Activated CD4-positive, alpha-beta T cell treated with anti-CD3 and anti-CD28 coated beads, Interleukin-2, Interleukin-4, amounts not matched to agents 100 ng/mL and 50 ng/mL, durations not matched to agents 16 hours and 8 hours (primary cell): ENCODE measurements at regions not wholly inside any gene's neighbourhood (a gene's known extent, or its start where the extent isn't known, plus 50 kb on each side); places are given as distances from the start of the nearest gene placed in this dataset.

Experiments
- DNase-seq: peaks from one replicate; pipeline ENCODE4 v3.0.0-alpha.2; 2020; ENCODE audit warnings: low spot score

DNA sequence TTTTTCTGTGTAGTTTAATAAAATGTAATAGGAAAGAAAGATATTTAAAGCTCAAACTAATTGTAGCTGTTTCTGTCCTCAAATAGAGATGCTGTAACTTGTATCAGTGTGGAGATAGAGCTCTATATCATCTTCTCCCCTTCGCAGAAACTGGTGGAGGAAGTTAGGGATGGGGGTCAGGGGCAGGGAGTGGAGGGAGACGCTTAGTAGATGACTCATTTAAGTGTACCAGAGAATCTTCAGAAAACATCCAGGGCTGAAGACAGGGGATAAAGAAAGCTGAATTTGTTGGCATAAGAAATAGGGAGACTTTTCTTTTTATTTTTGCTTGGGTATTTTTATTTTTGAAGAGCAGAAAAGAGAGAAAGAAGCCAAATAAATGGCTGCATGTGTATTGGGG is 282.6 kb upstream of the DPYD start:
- no peak for DNase-seq

DNA sequence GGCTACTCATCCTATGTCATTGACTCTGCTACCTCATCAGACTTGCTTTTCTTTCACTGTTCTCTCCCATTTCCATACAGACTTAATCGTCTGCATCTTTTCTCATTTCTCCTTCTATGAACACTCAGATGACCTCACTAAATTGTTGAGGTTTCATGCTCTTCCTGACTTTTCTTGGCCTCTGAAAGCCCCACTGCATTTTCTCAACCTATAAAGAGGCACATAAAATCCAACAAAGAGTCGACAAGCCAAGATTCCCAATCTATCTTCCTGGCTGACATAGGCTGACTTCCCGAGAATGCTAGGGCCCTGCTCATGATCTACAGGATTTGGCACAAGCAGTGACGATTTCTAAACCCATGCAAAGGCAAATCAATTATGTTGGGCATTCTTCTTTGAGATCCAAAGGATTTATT is 280.8 kb upstream of the DPYD start:
- DNase-seq: no peak

DNA sequence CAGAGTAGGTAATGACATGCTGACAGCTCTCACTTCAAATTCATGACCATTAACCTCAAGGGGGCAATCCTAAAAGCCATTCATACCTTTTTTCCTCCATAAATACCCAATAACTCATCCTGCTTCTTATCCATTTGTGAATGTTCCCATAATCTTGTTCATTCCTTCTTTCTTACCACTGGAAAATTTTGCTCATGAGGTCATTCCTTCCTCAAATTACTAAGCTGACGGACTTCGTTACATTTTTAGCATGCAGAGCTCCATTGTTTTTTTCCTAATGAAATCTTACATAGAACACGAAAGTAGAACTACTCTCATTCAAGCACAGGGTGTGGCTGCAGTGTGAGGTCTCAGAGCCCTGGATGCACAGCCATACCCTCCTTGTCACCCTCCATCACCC is 276.5 kb upstream of the DPYD start:
- DNase-seq: no peak

DNA sequence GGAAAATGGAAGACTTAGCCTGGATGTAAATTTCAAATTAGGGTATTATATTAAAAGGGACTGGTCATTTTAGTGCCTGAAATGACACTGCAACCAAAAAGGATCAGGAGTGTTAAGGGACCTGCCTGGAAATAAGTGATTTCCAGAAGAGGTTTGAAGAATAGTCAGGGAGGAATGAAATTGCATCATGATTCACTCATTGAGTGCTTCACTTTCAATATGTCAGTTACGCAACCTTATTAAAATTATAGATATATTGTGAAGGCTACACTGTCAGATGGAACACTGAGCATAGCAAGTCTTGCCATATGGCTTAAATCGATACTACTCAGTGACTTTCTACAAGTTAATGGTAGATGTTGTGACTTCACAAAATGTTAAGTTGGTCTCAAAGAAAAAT is 275.2 kb upstream of the DPYD start:
- no peak for DNase-seq

DNA sequence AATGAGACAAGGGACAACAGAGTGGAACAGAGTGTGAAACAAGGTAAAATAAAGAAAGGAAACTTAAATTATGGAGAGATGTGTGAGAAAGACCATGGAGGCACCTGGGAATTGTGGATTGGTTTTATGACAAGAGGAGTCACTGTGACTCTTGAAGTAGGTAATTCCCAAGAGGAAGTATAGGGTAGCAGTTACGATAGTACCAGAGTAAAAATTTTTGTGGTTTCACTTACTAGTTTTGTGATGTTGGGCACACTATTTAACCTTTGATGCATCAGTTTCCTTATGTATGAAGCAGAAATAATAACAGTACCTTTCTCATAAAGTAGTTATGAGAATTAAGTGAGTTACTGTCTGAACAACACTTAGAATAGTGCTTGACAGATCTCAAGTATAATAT is 267.9 kb upstream of the DPYD start:
- DNase-seq: no peak

DNA sequence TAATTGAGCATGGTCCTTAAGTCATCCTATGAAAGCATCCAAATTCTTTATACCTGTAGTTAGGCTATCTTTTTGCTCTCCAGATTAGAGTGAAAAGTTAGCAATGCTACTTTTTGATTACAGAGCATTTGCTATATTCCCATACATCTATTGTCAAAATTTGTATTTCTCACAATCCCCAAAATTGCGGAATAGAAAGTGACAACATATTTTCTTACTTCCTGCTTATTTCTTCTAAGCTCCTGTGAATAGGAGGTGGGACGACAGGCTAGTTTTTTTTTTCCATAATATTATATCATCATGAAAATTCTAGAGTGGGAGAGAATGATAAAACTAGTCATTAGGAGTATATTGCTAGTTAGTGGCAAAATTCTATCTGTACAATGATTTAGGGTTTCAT is 264.0 kb upstream of the DPYD start:
- DNase-seq: no peak

DNA sequence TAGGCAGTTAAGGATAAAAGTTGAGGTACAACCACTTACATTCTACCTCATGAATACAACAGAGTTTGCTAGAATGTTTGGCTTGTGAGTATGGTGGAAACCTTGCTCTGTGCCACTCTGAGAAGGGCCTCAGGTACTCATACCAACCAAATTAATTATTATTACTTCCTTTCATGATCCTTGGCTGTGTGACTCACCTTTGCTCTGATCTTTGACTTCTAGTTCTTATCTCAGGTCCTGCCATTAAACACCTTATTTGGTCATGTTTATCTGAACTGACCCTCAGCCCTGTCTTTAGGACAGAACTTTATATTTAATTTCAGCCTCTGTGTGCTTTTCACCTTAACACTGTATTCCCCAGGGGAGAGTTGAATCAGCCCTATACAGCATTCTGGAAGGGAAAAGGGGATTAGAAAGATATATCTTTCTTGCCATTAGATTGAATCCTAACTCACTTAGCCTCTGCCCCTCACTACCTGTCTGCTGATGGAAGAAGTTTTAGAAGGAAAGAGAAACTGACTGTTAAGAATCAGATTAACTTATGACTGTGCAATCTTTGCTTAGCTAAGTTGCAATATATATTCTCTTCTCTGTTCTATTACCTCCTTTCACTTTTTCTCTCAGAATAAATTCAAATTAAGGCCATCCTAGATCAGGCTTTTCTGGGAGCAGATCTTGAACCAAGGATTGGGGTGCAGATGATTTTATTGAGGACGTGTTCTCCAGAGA is 260.4 kb upstream of the DPYD start:
- no peak for DNase-seq

DNA sequence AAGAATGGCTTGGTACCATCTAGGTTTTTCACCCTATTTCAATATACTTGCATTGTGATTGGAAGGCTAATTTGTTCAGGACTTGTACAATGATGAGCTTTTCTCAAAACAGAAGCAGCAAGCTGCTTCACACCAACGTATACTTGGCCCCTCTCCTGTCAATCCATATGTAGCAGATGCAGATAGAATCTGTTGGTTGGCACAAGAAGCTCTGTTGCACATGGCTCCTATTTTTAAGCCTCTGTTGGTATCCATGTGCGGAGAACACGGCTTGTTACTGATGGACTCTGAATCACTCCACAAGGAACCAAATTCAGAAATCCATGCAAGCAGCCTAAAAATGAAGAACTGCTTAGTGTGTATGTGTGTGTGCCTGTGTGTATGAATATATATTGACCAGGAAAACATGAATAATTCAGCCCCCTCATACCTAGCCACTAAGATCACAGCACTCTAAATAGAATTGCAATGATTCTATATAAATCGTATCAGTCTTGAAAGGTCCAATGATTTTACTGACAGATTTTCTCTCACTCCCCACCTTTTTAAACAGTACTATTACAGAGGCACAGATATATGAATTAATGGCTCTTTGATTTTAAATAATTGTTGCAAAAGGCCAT is 258.4 kb upstream of the DPYD start:
- DNase-seq: no peak

DNA sequence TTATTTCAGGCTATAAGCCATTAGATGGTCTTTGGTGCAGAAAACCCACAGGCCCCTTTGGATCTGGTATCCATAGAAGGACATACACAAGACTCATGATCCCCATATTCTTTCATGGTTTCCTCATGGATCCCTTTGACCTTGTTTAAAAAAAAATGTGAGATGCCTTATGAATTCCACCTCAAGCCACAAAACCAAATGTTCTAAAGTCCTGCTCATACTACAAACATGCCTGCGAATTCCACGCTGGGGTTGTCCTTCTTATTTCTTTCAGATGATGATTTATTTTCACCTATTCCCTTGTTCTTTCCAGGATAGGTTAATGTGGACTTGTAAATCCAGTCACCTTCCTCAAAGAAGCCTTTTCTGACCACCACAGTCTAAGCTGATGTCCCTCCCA is 256.9 kb upstream of the DPYD start:
- no peak for DNase-seq

DNA sequence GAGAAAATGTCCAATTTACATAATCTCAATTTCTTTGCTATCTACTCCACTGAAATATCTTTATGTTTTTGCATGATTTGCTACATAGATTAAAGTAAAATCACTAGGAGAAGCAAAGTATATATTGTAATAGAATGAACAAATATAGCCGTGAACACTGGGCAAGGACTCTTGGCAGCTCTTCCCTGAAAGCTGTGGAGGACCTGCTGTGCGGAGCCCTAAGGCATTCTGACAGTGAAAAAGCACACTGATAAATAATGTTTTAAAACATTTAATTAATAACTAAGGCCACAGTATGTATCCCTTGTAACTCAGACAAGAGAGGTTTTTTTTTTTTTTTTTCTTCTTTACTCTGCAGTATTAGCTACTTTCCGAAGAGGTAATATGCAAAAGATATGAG is 256.1 kb upstream of the DPYD start:
- DNase-seq: no peak

DNA sequence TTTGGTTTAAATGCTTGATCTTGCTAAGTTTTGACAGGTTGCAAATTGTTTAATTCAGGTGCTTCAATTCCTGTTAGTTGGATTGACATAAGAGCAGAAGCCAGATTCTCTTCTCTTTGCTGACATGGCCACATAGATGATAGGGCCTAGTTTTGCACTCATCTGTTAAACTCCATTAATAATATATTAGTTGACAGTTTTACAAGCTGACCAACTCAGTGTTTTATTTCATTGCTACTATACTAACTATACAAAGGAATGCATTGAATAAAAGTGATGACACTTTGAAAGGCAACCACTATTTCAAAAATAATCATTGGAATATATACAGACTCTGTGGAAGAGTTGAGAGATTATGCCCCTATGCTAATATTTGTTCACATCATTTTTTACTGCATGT is 255.6 kb upstream of the DPYD start:
- no peak for DNase-seq

DNA sequence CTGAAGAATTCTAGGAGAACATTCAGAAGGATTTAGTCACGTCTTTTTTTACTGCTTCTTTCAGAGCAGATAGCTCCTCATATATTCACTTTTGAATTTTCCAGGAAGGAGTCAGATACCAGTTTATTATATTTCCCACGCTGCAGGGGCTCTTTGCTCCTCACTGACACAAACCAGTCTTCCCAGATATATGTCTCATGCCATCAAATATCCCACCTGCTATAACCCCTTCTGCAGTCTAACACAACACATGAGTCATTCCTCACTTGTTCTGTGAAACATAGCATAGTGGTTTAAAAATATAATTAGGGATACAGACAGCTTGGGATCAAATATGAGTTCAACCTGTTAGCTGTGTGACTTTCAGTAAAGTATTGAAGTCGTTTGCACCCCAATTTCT is 251.7 kb upstream of the DPYD start:
- no peak for DNase-seq

DNA sequence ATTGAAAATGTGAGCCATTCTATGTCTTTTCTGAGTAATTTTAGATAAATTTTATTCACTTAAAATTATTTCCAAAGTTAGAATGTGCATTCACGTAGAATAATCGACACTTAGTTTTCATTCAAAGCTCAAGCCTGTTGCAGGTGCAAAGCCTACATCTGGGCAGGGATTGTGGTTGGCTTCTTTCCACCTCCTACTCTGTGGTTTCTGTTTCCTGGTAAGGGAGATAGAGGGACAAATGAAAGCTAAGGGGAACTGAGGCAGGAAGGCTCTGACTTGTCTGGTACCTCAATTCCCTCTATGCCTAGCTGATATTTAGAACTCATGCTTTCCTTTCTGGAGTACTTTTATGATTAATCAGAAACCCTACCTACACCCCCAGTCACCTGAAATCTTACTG is 251.2 kb upstream of the DPYD start:
- DNase-seq: no peak

DNA sequence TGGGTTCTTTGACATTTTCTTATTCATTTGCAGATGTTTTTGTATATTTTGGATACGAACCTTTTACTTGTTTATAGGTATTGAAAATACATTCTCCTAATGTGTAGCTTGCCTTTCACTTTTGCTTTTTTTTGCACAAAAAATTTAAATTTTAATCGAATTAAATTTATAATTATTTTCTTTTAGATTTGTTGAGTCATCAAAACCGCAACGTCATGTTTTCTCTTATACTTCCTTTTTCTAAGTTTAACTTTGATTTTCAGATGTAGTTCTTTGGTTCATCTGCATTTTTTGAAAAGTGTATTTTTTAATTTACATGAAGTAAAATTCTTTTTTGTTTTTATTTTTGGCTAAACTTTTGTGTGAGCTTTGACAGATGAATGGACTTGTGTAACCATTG is 243.7 kb upstream of the DPYD start:
- no peak for DNase-seq

DNA sequence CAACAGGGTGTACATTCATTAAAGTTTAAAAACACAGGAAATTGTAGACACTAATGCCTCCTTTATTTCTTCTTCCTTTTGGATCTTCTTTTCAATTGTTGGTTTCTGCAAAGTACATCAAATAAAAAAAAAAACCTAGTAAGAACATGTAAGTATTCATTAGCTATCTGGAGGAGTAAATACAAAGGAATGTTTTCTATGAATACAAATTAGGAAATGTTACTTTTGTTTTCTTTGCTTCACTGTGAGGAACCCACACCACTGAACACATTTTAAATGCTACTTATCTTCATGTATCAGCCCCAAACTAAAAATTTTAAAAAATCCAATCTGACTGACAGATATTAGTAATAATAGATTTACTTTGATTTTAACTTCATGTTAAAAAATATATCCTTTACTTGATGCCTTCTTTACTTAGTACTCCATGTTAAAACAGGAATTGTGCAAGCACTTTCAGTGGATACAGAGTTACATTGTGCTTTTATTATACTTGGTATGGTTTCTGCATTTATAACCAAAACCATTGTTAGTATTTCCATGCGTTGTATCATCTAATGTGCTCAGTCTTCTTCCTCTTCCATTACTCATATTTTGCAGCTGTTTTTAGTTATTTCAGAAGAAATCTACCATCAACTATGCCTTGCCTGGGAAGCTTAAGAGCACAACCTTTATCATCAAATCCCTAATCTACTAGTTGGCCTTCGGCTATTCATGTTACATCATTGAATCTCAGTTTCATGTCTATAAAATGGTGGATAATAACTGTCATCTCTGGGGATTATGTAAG is 236.9 kb upstream of the DPYD start:
- no peak for DNase-seq

DNA sequence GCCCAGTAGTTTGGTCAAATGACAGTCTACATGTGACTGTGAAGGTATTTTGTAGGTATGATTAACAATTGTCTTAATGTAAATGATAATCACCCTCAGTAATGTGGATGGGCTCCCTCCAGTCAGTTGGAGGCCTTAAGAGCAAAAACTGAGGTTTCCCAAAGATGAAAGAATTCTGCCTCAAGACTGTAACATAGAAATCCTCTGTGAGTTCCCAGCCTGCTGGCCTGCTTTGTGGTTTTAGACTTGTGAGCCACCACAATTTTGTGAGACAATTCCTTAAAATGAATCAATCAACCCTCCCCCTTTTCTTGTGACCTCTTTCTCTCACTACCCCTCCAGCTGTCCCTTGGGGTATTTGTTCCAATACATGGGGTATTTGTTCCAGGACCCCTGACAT is 226.4 kb upstream of the DPYD start:
- DNase-seq: no peak

DNA sequence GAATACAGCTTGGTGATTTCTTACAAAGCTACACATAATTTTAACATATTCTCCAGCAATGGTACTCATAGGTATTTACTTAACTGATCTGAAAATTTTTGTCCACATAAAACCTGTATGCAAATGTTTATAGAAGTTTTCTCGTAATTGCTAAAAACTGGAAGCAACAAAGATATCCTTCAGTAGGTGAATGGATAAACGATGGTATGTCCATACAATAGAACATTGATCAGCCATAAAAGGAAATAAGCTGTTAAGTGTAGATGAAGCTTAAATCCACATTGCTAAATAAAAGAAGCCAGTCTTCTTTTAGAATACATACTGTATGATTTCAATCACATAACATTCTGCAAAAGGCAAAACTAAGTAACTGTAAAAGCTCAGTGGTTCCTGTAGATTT is 224.8 kb upstream of the DPYD start:
- no peak for DNase-seq

DNA sequence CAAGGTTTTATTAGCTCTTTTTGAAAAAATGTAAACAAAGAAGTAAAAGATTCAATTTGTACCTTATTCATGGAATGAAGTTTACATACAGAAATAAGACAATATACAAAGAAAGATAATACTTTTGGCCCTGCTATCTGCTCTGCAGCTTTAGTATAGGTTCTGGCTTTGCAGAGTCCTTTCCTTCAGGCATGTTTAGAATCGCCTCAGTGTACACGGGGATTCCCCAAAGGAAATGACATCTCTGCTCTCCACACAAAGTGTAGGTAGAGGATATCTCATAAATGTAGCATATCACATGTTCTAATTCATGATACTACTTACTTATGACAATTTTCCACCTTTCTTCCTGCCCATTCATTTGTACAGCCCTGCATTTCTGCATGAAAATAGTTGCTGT is 222.6 kb upstream of the DPYD start:
- no peak for DNase-seq

DNA sequence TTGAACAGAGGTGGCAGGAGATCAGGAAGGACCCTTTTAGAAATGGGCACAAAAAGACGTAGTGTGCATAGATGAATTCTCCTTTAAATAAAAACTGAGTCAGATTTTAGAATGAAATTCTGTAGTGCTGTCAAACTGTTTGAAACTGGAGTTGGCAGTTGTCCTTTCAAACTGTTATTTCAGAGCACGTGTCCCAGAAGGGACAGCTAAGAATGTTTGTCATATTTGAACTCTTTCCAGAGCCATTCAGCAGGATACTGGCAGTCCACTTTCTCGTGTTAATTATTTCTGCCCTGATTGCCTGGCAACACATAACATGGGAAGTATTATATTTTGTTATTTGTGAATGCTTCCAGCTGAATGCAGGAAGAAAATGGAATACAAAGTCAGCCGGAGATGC is 212.3 kb upstream of the DPYD start:
- DNase-seq: no peak

DNA sequence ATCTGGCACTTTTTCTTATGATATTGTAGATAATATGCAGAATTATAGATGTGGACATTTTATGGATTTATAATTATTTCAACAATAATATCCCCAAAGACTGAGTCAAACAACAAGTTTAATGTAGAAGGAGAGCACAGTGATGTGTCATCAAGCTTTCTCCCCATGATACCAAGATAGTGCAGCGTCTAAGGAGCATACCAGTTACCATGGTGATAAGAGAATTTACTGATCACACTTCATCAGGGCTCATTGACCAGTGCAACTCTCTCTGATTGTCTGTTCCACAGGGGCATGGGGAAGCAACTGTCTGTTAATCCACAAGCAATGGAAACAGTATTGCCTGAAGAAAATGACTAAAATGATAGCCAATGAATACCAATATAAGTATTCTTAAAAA is 209.6 kb upstream of the DPYD start:
- DNase-seq: no peak

DNA sequence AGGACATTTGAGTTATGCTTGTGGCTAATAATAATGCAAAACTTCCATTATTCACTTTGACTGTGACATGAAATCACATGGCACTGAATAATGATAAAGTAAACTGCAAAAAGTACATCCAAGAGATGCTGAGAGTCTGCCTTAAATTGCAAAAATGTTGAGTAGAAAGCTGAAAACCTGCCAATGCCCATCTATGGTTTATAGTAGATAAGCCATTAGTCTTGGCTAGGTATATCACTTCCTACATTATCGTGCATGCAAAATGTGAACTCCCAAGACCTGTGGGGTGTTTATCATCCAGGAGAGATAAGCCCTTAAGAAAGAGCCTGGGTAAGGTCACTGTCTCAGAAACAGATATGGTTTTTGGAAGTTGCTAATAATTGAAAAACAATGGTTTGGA is 208.7 kb upstream of the DPYD start:
- no peak for DNase-seq

DNA sequence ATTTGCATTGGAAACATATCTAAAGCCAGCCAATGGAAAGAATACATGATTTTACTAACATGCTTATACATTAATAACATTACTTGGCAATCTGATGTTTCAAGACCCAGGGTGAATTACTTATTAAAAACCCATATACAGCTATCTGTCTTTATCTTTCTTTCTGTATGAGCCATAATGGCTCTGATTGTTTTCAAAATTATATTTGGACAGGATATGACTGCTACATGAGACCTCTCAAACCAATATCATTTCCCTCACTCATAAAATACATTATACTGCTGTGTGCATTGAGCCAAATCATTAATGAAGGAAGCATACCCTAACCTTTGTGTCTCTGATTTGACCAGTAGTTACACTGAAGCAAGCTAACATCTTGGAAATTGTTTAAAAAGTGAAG is 205.9 kb upstream of the DPYD start:
- no peak for DNase-seq

DNA sequence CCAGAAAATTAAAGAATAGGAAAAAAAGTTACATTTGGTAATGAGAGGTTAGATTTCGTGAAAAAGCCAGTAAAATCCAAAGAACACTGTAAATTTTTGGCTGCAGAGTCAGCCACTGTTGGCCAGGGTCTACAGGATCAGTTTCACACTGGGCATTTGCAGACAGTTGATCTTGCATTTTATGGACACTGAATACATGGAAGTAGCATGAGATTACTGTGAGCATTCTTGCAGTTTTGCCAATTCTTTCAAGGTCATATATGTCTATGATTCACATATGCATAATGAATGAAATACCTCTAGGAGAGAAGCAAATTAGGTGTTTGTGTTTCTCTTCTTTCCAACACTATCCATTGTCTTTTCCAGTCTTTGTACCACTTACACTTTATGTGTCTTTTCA is 200.8 kb upstream of the DPYD start:
- DNase-seq: no peak

DNA sequence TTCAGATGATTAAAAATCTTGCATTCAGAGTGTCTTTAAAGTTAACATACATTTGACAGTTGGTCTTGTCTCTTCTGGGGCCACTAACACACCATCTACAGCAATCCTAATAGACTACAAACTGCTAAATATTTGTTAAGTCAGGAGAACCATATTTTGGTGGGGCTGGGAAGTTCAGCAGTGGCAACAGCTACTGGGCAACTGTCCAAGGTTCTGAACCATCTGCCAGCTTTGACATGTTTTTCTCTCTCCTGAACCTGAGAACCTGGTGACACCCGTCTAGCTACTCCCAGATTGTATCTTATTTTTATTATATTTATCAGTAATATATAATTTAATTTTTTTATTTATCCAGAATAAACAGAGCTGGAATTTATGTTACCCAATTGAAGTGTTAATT is 199.0 kb upstream of the DPYD start:
- no peak for DNase-seq
